Stomach (tissue), 4 donors: ENCODE measurements at regions not wholly inside any gene's neighbourhood (a gene's known extent, or its start where the extent isn't known, plus 50 kb on each side); places are given as distances from the start of the nearest gene placed in this dataset.

ENCODE experiments used
- CTCF ChIP-seq, 7 experiments: fragments of 450-650 bp in 4 of 7; fragments of 200-600 bp in 3 of 7; sonication (generic) in 3 of 7; IDR thresholded peaks; one replicate each; pipeline ENCODE4 v1.5.1; 2016 to 2019; ENCODE audit warnings: antibody characterized with exemption in 7 of 7, control low read depth in 2 of 7, mild to moderate bottlenecking in 1 of 7
- POLR2AphosphoS5 ChIP-seq, 3 donors: sonication (generic); formaldehyde crosslinking; IDR thresholded peaks; one replicate each; pipeline ENCODE4 v1.6.1; 2016; ENCODE audit warnings: antibody characterized with exemption in 3 of 3

GRCh38 chr11:71066311-71066710, 186.1 kb downstream of the SHANK2 start:
- TF ChIP-seq CTCF (IDR thresholded peaks at IDR 0.05): no peak
- no peak for TF ChIP-seq POLR2AphosphoS5 (IDR thresholded peaks at IDR 0.05)
